ENCODE measurements at regions not wholly inside any gene's neighbourhood (a gene's known extent, or its start where the extent isn't known, plus 50 kb on each side); places are given as distances from the start of the nearest gene placed in this dataset.

DNA sequence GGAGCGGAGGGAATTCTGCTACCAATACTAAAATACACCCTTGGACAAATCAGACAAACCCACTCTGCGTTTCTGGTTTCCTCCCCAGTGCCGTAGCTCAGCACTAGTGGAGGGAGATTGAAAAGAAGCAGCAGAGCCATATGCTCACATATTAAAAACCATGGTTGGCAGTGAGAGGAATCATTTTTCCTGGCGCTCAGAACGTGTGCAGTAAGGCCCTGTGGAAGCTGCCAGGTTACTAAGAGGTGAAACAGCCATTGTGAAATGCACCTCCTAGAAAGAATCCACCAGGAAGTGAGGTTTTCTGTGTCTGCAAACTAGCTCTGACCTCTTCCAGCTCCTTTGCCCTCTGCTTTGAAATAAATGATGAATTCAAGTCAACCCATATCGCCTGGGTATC, 177.2 kb downstream of the ERCC6L2 start:
- H3K27ac ChIP-seq, result peak overlapping the region in 3 of 4 donors; percentile 50 to 65 (median 60)

DNA sequence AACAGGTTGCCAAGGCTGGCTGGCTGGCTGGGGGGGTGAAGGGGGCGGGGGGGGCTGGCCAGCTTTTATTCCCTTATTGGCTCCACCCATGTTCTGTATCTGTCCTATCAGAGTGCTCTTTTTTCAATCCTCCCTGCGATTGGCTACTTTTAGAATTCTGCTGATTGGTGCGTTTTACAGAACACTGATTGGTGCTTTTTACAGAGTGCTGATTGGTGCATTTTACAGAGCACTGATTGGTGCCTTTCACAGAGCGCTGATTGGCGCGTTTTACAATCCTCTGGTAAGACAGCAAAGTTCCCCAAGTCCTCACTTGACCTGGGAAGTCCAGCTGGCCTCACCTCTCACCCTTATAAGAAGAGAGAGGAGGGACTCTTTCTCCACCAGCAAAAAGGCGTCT, 175.9 kb downstream of the ERCC6L2 start:
- H3K27ac ChIP-seq, result no peak overlapping the region

More for the DNA sequence above, 177.2 kb downstream of the ERCC6L2 start:
- Histone ChIP-seq H3K9me3 (no peaks in the 10 kb centered on the region), H3K27me3 (no peaks in the 10 kb centered on the region), H3K36me3 (replicated peaks in 1 of 2; ENCODE audit: insufficient read depth in 1 of 2, low read depth in 2 of 2) (no peaks in the 10 kb centered on the region), H3K4me1 (peaks cover 33% of the 10 kb centered on the region), H3K4me3 (no peak overlapping the region)
- ATAC-seq (no peak), DNase-seq (peak in 1 of 4 donors; percentile 13)
- WGBS, 2 donors, result 58 to 67% methylated on average over 6 of the region's 6 CpGs
- intact Hi-C loops (cut with DNase I), result no loop called here
- TF ChIP-seq, protein P1, sequence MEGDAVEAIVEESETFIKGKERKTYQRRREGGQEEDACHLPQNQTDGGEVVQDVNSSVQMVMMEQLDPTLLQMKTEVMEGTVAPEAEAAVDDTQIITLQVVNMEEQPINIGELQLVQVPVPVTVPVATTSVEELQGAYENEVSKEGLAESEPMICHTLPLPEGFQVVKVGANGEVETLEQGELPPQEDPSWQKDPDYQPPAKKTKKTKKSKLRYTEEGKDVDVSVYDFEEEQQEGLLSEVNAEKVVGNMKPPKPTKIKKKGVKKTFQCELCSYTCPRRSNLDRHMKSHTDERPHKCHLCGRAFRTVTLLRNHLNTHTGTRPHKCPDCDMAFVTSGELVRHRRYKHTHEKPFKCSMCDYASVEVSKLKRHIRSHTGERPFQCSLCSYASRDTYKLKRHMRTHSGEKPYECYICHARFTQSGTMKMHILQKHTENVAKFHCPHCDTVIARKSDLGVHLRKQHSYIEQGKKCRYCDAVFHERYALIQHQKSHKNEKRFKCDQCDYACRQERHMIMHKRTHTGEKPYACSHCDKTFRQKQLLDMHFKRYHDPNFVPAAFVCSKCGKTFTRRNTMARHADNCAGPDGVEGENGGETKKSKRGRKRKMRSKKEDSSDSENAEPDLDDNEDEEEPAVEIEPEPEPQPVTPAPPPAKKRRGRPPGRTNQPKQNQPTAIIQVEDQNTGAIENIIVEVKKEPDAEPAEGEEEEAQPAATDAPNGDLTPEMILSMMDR (IDR thresholded peaks at IDR 0.05), result no peak
- TF ChIP-seq POLR2A (IDR thresholded peaks at IDR 0.05), result no peak

DNA sequence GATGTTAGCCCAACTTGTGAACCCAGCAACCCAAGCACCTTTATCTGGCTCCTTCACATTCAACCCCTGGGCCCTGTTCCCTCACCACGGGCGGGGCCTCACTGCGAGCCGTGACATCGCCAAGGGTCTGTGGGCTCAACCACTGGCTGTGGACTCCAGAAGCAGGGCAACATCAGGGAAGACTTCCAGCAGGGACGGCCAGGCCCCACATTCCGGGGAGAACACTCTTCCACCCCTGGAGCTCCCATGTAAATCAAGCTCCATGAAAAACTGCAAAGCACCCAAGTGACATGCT, 175.3 kb downstream of the ERCC6L2 start:
- peaks cover 40% of the 10 kb centered on the region for H3K4me1 ChIP-seq
- DNase-seq (no peak), ATAC-seq (no peak)
- WGBS, 2 donors, result 97% methylated on average over 7 of the region's 7 CpGs; no CpG with 5 or more reads in 1 of the 2 donors
- H3K9me3 ChIP-seq, result no peaks in the 10 kb centered on the region
- no peak overlapping the region for H3K27ac ChIP-seq
- H3K4me3 ChIP-seq, result no peak overlapping the region
- H3K27me3 ChIP-seq, result no peaks in the 10 kb centered on the region
- H3K36me3 ChIP-seq (replicated peaks in 1 of 2; ENCODE audit: insufficient read depth in 1 of 2, low read depth in 2 of 2), result no peaks in the 10 kb centered on the region
- TF ChIP-seq, protein P1 (IDR thresholded peaks at IDR 0.05), result no peak
- no peak for TF ChIP-seq POLR2A (IDR thresholded peaks at IDR 0.05)
- intact Hi-C loops (cut with DNase I), result no loop called here

More for the DNA sequence above, 175.9 kb downstream of the ERCC6L2 start:
- Histone ChIP-seq H3K4me1 (peaks cover 40% of the 10 kb centered on the region), H3K27me3 (no peaks in the 10 kb centered on the region), H3K4me3 (no peak overlapping the region), H3K9me3 (no peaks in the 10 kb centered on the region), H3K36me3 (replicated peaks in 1 of 2; ENCODE audit: insufficient read depth in 1 of 2, low read depth in 2 of 2) (no peaks in the 10 kb centered on the region)
- DNase-seq, result no peak
- no peak for ATAC-seq
- WGBS, 2 donors, result 82 to 85% methylated on average over 7 of the region's 7 CpGs
- TF ChIP-seq, protein P1 (IDR thresholded peaks at IDR 0.05), result no peak
- no peak for TF ChIP-seq POLR2A (IDR thresholded peaks at IDR 0.05)
- intact Hi-C loops (cut with DNase I), result no loop called here

DNA sequence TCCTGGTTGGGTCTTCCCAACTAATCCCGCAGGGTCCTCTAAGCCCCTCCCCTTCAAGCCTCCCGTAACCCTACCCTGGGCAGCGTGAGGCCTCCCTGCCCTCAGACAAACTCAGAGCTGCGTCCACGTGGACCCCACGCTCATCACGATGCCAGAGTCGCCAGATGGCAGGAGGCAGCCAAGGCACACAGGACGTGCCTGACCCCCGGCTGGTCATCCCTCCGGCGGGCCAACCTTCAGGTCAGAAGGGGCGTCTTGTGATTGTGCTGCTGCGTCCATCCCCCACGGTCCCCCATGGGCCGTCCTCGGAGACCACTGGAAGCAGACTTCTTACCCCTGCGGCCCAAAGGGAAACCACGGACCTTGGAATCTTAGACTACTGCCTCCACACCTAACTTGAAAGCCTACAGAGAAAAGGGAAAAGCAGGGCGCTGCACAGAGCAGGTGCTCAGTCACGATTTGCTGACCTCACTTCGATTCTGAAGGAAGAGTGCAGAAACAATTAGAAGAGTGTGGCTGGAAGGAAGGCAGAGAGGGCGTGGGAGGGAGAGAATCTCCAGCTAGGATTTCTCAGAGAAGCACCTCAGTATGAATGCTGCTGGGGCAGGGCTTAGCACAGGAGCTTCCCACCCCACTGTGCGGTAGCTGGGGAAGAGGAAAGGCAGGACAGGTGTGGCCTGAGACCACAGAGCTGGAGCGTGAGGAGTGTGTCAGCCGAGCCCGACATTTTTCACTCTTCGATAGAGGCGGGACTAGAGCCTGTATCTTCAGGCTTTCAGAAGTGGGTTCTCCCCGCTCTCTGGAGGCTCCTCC, 174.8 kb downstream of the ERCC6L2 start:
- intact Hi-C loops (cut with DNase I), result no loop called here
- TF ChIP-seq, protein P1 (IDR thresholded peaks at IDR 0.05), result no peak
- no peak for TF ChIP-seq POLR2A (IDR thresholded peaks at IDR 0.05)
- 90 to 95% methylated on average over 23 to 30 of the region's 30 CpGs for WGBS, 2 donors
- DNase-seq, result no peak
- H3K4me1 ChIP-seq, result peaks cover 40% of the 10 kb centered on the region
- no peaks in the 10 kb centered on the region for H3K27me3 ChIP-seq
- no peaks in the 10 kb centered on the region for H3K9me3 ChIP-seq
- H3K27ac ChIP-seq, result peak overlapping the region in 3 of 4 donors; percentile 93 to 98 (median 96)
- ATAC-seq, result no peak
- H3K36me3 ChIP-seq (replicated peaks in 1 of 2; ENCODE audit: insufficient read depth in 1 of 2, low read depth in 2 of 2), result no peaks in the 10 kb centered on the region
- H3K4me3 ChIP-seq, result no peak overlapping the region

All from body of pancreas (tissue), 4 donors.